HG02973 (cell line): ENCODE measurements at regions not wholly inside any gene's neighbourhood (a gene's known extent, or its start where the extent isn't known, plus 50 kb on each side); places are given as distances from the start of the nearest gene placed in this dataset.

Source experiments
- ATAC-seq: cut with Tn5 transposase; IDR thresholded peaks from one replicate; pipeline ENCODE4 v1.9.1; 2021; ENCODE audit warnings: moderate library complexity; ENCODE audit not compliant: unreplicated experiment

GRCh38 chr3:31218082-31218481, 314.6 kb upstream of the STT3B start:
- no peak for ATAC-seq

GRCh38 chr3:31219131-31219843, 313.4 kb upstream of the STT3B start:
- peak; percentile 75 for ATAC-seq

- no peak for ATAC-seq
These were observed 312.3 kb upstream of the STT3B start for GRCh38 chr3:31220431-31220830.

GRCh38 chr3:31223278-31223677, 309.4 kb upstream of the STT3B start:
- ATAC-seq = no peak

GRCh38 chr3:31224936-31225335, 307.8 kb upstream of the STT3B start:
- no peak for ATAC-seq

GRCh38 chr3:31225923-31226322, 306.8 kb upstream of the STT3B start:
- ATAC-seq = no peak

GRCh38 chr3:31226346-31226745, 306.4 kb upstream of the STT3B start:
- ATAC-seq = no peak

GRCh38 chr3:31227131-31227562, 305.6 kb upstream of the STT3B start:
- ATAC-seq = peak; percentile 46

- ATAC-seq = peak; percentile 31
These were observed 302.1 kb upstream of the STT3B start for GRCh38 chr3:31230425-31231223.

GRCh38 chr3:31232055-31233025, 300.4 kb upstream of the STT3B start:
- ATAC-seq = no peak

- no peak for ATAC-seq
These were observed 298.6 kb upstream of the STT3B start for GRCh38 chr3:31234145-31234544.

GRCh38 chr3:31235062-31235700, 297.5 kb upstream of the STT3B start:
- no peak for ATAC-seq

GRCh38 chr3:31237887-31238286, 294.8 kb upstream of the STT3B start:
- ATAC-seq = no peak

GRCh38 chr3:31240013-31240412, 292.7 kb upstream of the STT3B start:
- ATAC-seq = no peak

- no peak for ATAC-seq
These were observed 292.3 kb upstream of the STT3B start for GRCh38 chr3:31240466-31240865.

- no peak for ATAC-seq
These were observed 291.9 kb upstream of the STT3B start for GRCh38 chr3:31240874-31241273.

- no peak for ATAC-seq
These were observed 291.2 kb upstream of the STT3B start for GRCh38 chr3:31241533-31241932.

GRCh38 chr3:31242026-31242960, 290.4 kb upstream of the STT3B start:
- peak; percentile 81 for ATAC-seq
